Panc1 (cell line): ENCODE measurements at regions not wholly inside any gene's neighbourhood (a gene's known extent, or its start where the extent isn't known, plus 50 kb on each side); places are given as distances from the start of the nearest gene placed in this dataset.

ENCODE experiments used
- CTCF ChIP-seq: fragments of 450-650 bp; IDR thresholded peaks from 2 replicates; pipeline ENCODE4 v1.5.1; 2017; ENCODE audit warnings: mild to moderate bottlenecking
- POLR2AphosphoS5 ChIP-seq: IDR thresholded peaks from 2 replicates; pipeline ENCODE4 v1.6.1; 2012; ENCODE audit warnings: mild to moderate bottlenecking, low read depth, low read length, moderate library complexity
- REST ChIP-seq, 2 experiments: IDR thresholded peaks; 2 replicates each; pipeline ENCODE4 v1.6.1; 2011 to 2012; ENCODE audit warnings: low read depth in 2 of 2, control low read depth in 1 of 2, low read length in 1 of 2, mild to moderate bottlenecking in 1 of 2, moderate library complexity in 1 of 2; ENCODE audit not compliant: insufficient read depth in 1 of 2

GRCh38 chr7:106723398-106723797 lies 62.4 kb upstream of the CCDC71L start:
- no peak for TF ChIP-seq CTCF
- TF ChIP-seq REST (IDR thresholded peaks at IDR 0.05; ENCODE audit: insufficient read depth in 1 of 2, low read depth in 2 of 2, low read length in 1 of 2): no peak
- no peak for TF ChIP-seq POLR2AphosphoS5
